SH-SY5Y (cell line): ENCODE measurements at regions not wholly inside any gene's neighbourhood (a gene's known extent, or its start where the extent isn't known, plus 50 kb on each side); places are given as distances from the start of the nearest gene placed in this dataset.

Experiments
- GATA2 ChIP-seq: IDR thresholded peaks from 2 replicates; pipeline ENCODE4 v1.6.1; 2011; ENCODE audit warnings: mild to moderate bottlenecking, low read depth, low read length
- GATA3 ChIP-seq: IDR thresholded peaks from 2 replicates; pipeline ENCODE4 v1.6.1; 2011; ENCODE audit warnings: low read depth, mild to moderate bottlenecking, low read length, moderate library complexity

GRCh38 chr11:70954471-70954870 lies 297.9 kb downstream of the SHANK2 start:
- no peak for TF ChIP-seq GATA3
- no peak for TF ChIP-seq GATA2
